WTC11 (cell line): ENCODE measurements at regions not wholly inside any gene's neighbourhood (a gene's known extent, or its start where the extent isn't known, plus 50 kb on each side); places are given as distances from the start of the nearest gene placed in this dataset.

ENCODE experiments used
- ATAC-seq: fragments of 200-7000 bp; cut with Tn5 transposase; 2 replicates; pipeline ENCODE4 v1.10.0; 2021; ENCODE audit warnings: mild to moderate bottlenecking, moderate library complexity
- CTCF ChIA-PET: fragments of 300-600 bp; sonication (Branson Sonifier 250); formaldehyde crosslinking; loops from one replicate; lab custom pipeline; 2021; ENCODE audit warnings: antibody characterized with exemption; lab: Charles Lee
- POLR2A ChIA-PET: fragments of 350-600 bp; sonication (Branson Sonifier 250); formaldehyde crosslinking; loops from one replicate; lab custom pipeline; 2021; ENCODE audit warnings: antibody characterized with exemption; lab: Charles Lee
- DNase-seq: peaks from one replicate; pipeline ENCODE4 v3.0.0; 2021; ENCODE audit warnings: low spot score
- H3K27ac Mint-ChIP-seq: 2 replicates; pipeline ENCODE4 v1.8.0; 2021; ENCODE audit warnings: mixed read lengths
- H3K27me3 Mint-ChIP-seq: 2 replicates; pipeline ENCODE4 v1.8.0; 2021; ENCODE audit warnings: low read depth, mild to moderate bottlenecking, moderate library complexity, mixed read lengths
- H3K36me3 Mint-ChIP-seq: 2 replicates; pipeline ENCODE4 v1.8.0; 2021; ENCODE audit warnings: mixed read lengths
- H3K4me1 Mint-ChIP-seq: 2 replicates; pipeline ENCODE4 v1.8.0; 2022; ENCODE audit warnings: mixed read lengths
- H3K4me3 Mint-ChIP-seq: 2 replicates; pipeline ENCODE4 v1.8.0; 2021; ENCODE audit warnings: mild to moderate bottlenecking, moderate library complexity, mixed read lengths
- H3K9me3 Mint-ChIP-seq: 2 replicates; pipeline ENCODE4 v1.8.0; 2021; ENCODE audit warnings: mixed read lengths
- ATF1 ChIP-seq: sonication (generic); formaldehyde crosslinking; IDR thresholded peaks from 2 replicates; pipeline ENCODE4 v1.8.1; 2023; ENCODE audit warnings: mild to moderate bottlenecking, moderate library complexity, missing genetic modification reagents
- EMX1 ChIP-seq: fragments of 250-450 bp; sonication (Bioruptor Pico); IDR thresholded peaks from 2 replicates; pipeline ENCODE4 v1.8.0; 2021; ENCODE audit warnings: mild to moderate bottlenecking
- GABPB1 ChIP-seq: sonication (generic); formaldehyde crosslinking; IDR thresholded peaks from 2 replicates; pipeline ENCODE4 v1.8.1; 2023; ENCODE audit warnings: mild to moderate bottlenecking, missing genetic modification reagents
- HMGA2 ChIP-seq: fragments of 250-450 bp; sonication (Bioruptor Pico); IDR thresholded peaks from 2 replicates; pipeline ENCODE4 v1.4.0; 2021; ENCODE audit warnings: mild to moderate bottlenecking, moderate library complexity
- IRF2 ChIP-seq: sonication (generic); formaldehyde crosslinking; IDR thresholded peaks from 2 replicates; pipeline ENCODE4 v1.8.0; 2022; ENCODE audit warnings: low read depth, missing genetic modification reagents, borderline replicate concordance
- MXD4 ChIP-seq: fragments of 250-450 bp; sonication (Bioruptor Pico); IDR thresholded peaks from 2 replicates; pipeline ENCODE4 v1.8.0; 2021; ENCODE audit warnings: mild to moderate bottlenecking, moderate library complexity, borderline replicate concordance
- MYBL2 ChIP-seq: sonication (generic); formaldehyde crosslinking; IDR thresholded peaks from 2 replicates; pipeline ENCODE4 v1.8.1; 2023; ENCODE audit warnings: mild to moderate bottlenecking, moderate library complexity, missing genetic modification reagents
- NFYB ChIP-seq: sonication (generic); formaldehyde crosslinking; conservative IDR thresholded peaks from 2 replicates; pipeline ENCODE4 v1.8.0; 2022; ENCODE audit warnings: low read depth, missing genetic modification reagents
- PRDM15 ChIP-seq: sonication (generic); formaldehyde crosslinking; IDR thresholded peaks from 2 replicates; pipeline ENCODE4 v1.8.0; 2022; ENCODE audit warnings: missing genetic modification reagents
- PREB ChIP-seq: sonication (generic); formaldehyde crosslinking; IDR thresholded peaks from 2 replicates; pipeline ENCODE4 v1.8.1; 2022; ENCODE audit warnings: mild to moderate bottlenecking, missing genetic modification reagents, moderate library complexity, borderline replicate concordance
- RORB ChIP-seq: fragments of 250-450 bp; sonication (Bioruptor Pico); IDR thresholded peaks from 2 replicates; pipeline ENCODE4 v1.9.0; 2021; ENCODE audit warnings: mild to moderate bottlenecking
- TP53 ChIP-seq: sonication (generic); formaldehyde crosslinking; IDR thresholded peaks from 2 replicates; pipeline ENCODE4 v1.8.1; 2023; ENCODE audit warnings: mild to moderate bottlenecking, missing genetic modification reagents
- ZNF121 ChIP-seq: sonication (generic); formaldehyde crosslinking; IDR thresholded peaks from 2 replicates; pipeline ENCODE4 v1.8.0; 2023; ENCODE audit warnings: missing genetic modification reagents
- ZNF138 ChIP-seq: sonication (generic); formaldehyde crosslinking; conservative IDR thresholded peaks from 2 replicates; pipeline ENCODE4 v1.8.1; 2022; ENCODE audit warnings: mild to moderate bottlenecking, moderate library complexity, missing genetic modification reagents
- ZNF263 ChIP-seq: sonication (generic); formaldehyde crosslinking; IDR thresholded peaks from 2 replicates; pipeline ENCODE4 v1.8.1; 2022; ENCODE audit warnings: low read depth, mild to moderate bottlenecking, moderate library complexity, missing genetic modification reagents
- ZNF396 ChIP-seq: fragments of 250-450 bp; sonication (Bioruptor Pico); IDR thresholded peaks from 2 replicates; pipeline ENCODE4 v1.8.0; 2021; ENCODE audit warnings: mild to moderate bottlenecking, moderate library complexity, borderline replicate concordance
- ZNF416 ChIP-seq: fragments of 250-450 bp; sonication (Bioruptor Pico); IDR thresholded peaks from 2 replicates; pipeline ENCODE4 v1.9.0; 2021; ENCODE audit warnings: mild to moderate bottlenecking, inconsistent platforms
- ZNF423 ChIP-seq: fragments of 250-450 bp; sonication (Bioruptor Pico); IDR thresholded peaks from 2 replicates; pipeline ENCODE4 v2.1.2; 2022; ENCODE audit warnings: mild to moderate bottlenecking, moderate library complexity
- ZNF512 ChIP-seq: sonication (generic); formaldehyde crosslinking; IDR thresholded peaks from 2 replicates; pipeline ENCODE4 v1.8.1; 2022; ENCODE audit warnings: missing genetic modification reagents, borderline replicate concordance
- TF ChIP-seq, protein P1 (sequence below): sonication (generic); formaldehyde crosslinking; IDR thresholded peaks from 2 replicates; pipeline ENCODE4 v1.8.1; 2023; ENCODE audit warnings: mild to moderate bottlenecking, missing genetic modification reagents, moderate library complexity
- TF ChIP-seq, protein P2 (sequence below): fragments of 250-450 bp; sonication (Bioruptor Pico); IDR thresholded peaks from 2 replicates; pipeline ENCODE4 v2.1.2; 2022; ENCODE audit warnings: mild to moderate bottlenecking, moderate library complexity

DNA sequence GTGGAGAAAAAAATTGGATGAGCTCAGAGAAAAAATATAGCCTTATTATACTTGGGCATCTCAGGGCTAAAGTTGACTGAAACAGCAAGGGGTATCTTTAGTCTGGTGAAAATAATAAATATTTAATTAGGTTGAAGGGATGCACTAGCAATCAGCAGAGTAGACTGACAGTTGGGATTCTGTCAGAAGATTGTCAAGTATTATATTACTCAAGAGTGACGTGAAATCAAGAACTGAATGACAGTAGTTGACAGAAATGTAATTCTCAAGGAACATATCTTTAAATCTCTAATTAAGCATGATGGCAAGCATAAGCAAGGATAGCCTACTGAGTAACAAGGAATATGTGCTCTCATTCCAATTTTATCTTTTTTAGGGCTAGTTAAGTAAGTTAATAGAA, 1301.1 kb downstream of the DSC3 start:
- H3K4me1 Mint-ChIP-seq: peaks cover 4% of the 10 kb centered on the region; the same call in 1 of the 2 replicates
- H3K36me3 Mint-ChIP-seq: no peaks in the 10 kb centered on the region
- H3K4me3 Mint-ChIP-seq: no peak overlapping the region
- H3K9me3 Mint-ChIP-seq: no peaks in the 10 kb centered on the region
- H3K27ac Mint-ChIP-seq: no peak overlapping the region
- POLR2A ChIA-PET: no interaction called here
- ATAC-seq (no peak), DNase-seq (no peak)
- H3K27me3 Mint-ChIP-seq: no peaks in the 10 kb centered on the region
- CTCF ChIA-PET: no interaction called here
- TF ChIP-seq ATF1 (CRISPR knock-in tag): no peak
- TF ChIP-seq, protein P1, sequence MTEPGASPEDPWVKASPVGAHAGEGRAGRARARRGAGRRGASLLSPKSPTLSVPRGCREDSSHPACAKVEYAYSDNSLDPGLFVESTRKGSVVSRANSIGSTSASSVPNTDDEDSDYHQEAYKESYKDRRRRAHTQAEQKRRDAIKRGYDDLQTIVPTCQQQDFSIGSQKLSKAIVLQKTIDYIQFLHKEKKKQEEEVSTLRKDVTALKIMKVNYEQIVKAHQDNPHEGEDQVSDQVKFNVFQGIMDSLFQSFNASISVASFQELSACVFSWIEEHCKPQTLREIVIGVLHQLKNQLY: no peak
- no peak for TF ChIP-seq IRF2 (CRISPR knock-in tag)
- no peak for TF ChIP-seq ZNF423

GRCh38 chr18:29737620-29738019, 1304.9 kb downstream of the DSC3 start:
- Mint-ChIP-seq H3K4me1 (no peaks in the 10 kb centered on the region), H3K27me3 (no peaks in the 10 kb centered on the region), H3K27ac (no peak overlapping the region), H3K9me3 (no peaks in the 10 kb centered on the region), H3K4me3 (no peak overlapping the region), H3K36me3 (no peaks in the 10 kb centered on the region)
- POLR2A ChIA-PET: no interaction called here
- TF ChIP-seq ZNF263 (CRISPR knock-in tag) (no peak), ZNF138 (CRISPR knock-in tag) (no peak), MXD4 (CRISPR knock-in tag) (no peak), HMGA2 (CRISPR knock-in tag) (no peak), GABPB1 (CRISPR knock-in tag) (no peak), PRDM15 (CRISPR knock-in tag) (no peak), ZNF416 (CRISPR knock-in tag) (no peak), TP53 (CRISPR knock-in tag) (no peak), NFYB (CRISPR knock-in tag) (no peak), ZNF121 (CRISPR knock-in tag) (no peak), ATF1 (CRISPR knock-in tag) (no peak)
- TF ChIP-seq, protein P2, sequence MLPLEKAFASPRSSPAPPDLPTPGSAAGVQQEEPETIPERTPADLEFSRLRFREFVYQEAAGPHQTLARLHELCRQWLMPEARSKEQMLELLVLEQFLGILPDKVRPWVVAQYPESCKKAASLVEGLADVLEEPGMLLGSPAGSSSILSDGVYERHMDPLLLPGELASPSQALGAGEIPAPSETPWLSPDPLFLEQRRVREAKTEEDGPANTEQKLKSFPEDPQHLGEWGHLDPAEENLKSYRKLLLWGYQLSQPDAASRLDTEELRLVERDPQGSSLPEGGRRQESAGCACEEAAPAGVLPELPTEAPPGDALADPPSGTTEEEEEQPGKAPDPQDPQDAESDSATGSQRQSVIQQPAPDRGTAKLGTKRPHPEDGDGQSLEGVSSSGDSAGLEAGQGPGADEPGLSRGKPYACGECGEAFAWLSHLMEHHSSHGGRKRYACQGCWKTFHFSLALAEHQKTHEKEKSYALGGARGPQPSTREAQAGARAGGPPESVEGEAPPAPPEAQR: no peak
- CTCF ChIA-PET: no interaction called here
- DNase-seq (no peak), ATAC-seq (no peak)

- ChIA-PET POLR2A (no interaction called here), CTCF (no interaction called here)
- no peaks in the 10 kb centered on the region for H3K27me3 Mint-ChIP-seq
- H3K9me3 Mint-ChIP-seq: no peaks in the 10 kb centered on the region
- ATAC-seq (no peak), DNase-seq (no peak)
- no peaks in the 10 kb centered on the region for H3K36me3 Mint-ChIP-seq
- TF ChIP-seq RORB (CRISPR knock-in tag) (no peak), MYBL2 (CRISPR knock-in tag) (no peak), ZNF396 (CRISPR knock-in tag) (no peak), ZNF512 (no peak), EMX1 (CRISPR knock-in tag) (no peak), PREB (CRISPR knock-in tag) (no peak)
- no peaks in the 10 kb centered on the region for H3K4me1 Mint-ChIP-seq
- H3K27ac Mint-ChIP-seq: no peak overlapping the region
- no peak overlapping the region for H3K4me3 Mint-ChIP-seq
Observed at GRCh38 chr18:29737190-29737589, 1305.4 kb downstream of the DSC3 start.
